HG03378 (cell line): ENCODE measurements at regions not wholly inside any gene's neighbourhood (a gene's known extent, or its start where the extent isn't known, plus 50 kb on each side); places are given as distances from the start of the nearest gene placed in this dataset.

Experiments
- ATAC-seq: cut with Tn5 transposase; IDR thresholded peaks from one replicate; pipeline ENCODE4 v1.9.1; 2021; ENCODE audit warnings: mild to moderate bottlenecking, moderate library complexity; ENCODE audit not compliant: unreplicated experiment

DNA sequence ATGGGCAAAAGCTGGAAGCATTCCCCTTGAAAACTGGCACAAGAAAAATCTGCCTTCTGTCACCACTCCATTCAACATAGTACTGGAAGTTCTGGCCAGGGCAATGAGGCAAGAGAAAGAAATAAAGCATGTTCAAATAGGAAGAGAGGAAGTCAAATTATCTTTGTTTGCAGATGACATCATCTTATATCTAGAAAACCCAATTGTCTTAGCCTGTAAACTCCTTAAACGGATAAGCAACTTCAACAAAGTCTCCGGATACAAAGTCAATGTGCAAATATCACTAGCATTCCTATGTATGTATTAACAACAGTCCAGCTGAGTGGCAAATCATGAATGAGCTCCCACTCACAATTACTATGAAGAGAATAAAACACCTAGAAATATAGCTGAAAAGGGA is 1579.3 kb downstream of the SUCLG1 start:
- no peak for ATAC-seq

DNA sequence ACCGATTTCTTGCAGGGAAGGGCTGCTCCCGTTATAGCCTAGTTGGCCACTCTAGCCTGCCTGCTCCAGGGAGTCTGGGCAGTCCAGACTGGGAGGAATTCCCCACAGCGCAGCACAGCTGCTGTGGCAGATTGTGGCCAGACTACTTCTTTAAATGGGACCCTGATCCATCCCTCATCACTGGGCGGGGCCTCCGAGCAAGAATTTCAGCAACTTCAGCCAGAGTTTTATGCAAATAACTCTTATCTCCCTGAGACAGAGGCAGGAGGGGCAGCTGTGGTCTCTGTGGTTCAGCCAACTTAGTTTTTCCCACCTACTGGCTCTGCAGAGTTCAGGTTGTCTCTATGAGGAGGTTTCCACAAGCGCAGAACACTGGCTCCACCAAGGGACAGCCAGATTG is 1583.2 kb downstream of the SUCLG1 start:
- no peak for ATAC-seq

DNA sequence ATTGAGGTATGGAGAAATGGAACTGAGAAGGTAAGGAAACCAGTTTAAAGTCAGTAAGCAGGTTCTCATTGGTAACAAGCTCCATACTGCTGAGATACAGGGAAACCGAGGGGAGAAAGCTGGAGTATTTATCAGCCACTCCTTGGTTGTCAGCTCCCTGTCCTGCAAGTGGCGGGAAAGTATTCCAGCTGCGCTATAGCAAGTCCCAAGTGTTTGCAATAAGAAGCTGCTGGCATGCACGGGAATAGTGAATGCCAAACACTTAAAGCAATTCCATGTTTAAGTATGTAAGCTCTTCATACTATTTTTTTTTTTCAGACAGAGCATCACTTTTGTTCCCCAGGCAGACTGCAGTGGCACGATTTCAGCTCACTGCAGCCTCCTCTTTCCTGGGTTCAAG is 1601.1 kb downstream of the SUCLG1 start:
- ATAC-seq = no peak

DNA sequence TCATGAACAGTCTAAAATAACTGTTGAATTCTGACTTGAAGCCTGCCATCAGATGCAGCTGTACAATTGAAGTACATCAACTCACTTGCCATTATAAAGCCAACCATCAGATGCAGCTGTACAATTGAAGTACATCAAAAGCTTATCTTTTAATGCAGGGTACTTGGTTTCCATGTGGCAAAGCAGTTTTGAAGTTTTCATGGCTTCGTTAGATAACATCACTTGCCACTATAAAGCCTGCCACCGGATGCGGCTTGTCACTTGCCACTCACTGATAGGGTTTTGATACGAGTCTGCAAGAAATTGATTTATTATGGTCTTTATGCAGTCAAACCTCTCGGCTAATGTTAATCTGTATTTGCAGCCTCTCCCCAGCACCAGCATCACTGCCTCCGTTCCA is 1605.8 kb downstream of the SUCLG1 start:
- ATAC-seq = no peak

DNA sequence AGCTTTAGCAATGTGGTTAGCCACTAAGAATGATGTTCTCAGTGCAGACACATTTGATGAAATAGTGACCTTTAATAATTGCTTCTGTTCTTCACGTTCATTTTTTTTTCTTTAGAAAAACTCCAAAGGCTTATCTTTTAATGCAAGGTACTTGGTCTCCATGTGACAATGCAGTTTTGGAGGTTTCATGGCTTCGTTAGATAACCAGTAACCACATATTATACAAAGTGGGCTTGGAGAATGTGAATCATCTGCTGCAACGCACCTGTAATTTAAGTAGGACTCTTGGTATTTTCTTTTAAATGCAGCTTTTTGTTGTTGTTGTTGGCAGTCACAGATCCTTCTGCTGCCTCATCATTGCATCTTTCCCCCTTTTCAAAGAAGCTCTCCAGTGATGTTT is 1606.3 kb downstream of the SUCLG1 start:
- no peak for ATAC-seq

DNA sequence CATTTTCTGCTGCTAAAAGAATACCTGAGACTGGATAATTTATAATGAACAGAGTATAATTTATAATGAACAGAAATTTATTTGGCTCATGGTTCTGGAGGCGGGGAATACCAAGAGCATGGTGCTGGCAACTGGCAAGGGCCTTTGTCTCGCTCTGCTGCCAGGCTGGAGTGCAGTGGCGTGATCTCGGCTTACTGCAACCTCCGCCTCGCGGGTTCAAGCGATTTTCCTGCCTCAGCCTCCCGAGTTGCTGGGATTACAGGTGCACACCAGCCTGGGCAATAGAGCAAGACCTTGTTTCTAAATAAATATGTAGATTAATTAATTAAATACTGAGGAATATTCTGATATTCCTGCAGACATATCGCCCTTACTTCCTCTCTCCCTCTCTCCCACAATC is 1610.8 kb downstream of the SUCLG1 start:
- no peak for ATAC-seq

DNA sequence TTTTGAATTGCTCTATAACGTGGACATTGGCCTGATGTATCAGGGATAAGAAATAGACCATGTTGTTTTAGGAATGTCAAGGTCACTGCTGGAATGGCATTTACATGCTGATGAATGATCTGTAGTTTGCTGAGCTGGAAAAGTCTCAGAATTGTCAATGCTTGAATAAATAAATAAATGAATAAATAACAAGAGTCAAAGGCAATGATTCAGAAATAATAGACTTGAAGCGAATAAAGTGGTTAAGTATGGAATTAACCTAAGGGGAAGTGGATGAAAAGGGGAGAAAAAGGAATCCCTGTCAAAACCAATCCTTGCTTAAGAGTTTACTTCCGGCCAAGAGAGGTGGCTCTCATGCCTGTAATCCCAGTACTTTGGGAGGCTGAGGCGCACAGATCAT is 1620.0 kb downstream of the SUCLG1 start:
- ATAC-seq = no peak

DNA sequence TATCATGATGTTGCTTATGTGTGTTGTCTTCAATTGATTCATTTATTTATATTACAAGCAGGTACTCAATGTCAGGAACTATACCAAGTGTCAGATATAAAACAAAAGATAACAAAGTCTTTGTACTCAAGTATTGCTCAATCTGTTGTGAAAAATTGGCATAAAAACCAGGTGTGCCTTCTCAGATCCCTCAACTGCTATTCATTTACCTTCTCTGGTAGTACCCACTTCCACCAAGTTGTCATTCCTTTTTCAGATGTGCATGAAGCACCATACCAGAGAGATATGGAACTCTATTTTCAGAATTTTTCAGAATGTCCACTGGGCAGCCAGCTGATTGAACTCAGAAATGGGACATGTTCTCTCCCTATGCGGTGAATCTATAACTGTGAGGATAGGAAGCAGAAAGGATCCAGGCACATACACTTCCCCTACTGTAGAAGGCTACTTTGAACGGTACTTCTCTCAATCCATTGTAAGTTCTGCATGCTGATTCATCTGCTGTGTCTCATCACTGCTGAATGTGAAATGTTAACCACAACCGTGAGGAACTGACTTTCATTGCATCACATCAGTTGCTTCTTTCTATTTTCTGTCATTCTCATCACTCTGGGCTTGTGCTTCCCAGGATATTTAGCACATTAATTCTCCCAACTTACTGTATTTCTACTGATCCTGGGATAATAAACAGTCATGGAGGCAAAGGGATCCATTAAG is 1621.3 kb downstream of the SUCLG1 start:
- ATAC-seq = no peak

DNA sequence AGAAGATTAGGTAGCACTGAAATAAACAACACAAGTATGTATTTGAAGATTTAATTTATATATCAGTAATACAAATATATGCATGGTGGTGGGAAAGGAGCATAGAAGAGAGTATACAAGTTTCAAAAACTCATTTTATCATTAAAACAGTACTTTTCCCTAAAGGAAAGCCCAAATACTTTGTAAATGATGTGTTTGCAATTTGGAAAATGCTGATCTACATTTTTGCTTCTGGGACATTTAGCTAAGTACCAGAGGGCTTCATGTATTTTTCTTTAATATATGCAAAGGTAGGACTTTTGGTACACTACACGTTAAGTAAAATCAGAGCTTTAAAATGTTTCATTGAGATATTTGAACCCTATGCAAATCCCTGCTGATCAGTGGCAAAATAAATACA is 1624.2 kb downstream of the SUCLG1 start:
- no peak for ATAC-seq

DNA sequence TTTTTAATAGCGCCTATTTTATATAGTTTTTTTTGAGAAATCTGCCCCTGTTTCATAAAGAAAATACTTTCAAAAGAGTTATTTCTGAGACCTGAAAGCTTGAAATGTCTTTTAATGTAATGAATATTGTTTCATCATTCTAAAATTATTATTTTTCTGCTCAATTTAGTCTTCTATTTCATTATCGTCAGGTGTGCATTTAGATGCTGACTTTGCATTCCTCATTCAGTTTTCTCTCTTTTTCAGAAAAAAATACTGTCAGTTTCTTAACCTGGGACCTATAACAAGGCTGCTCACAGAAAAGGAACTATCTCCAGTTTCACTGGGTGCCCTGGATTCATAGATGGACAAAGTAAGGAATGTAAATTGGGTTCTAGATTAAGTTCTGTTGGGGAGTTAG is 1631.7 kb downstream of the SUCLG1 start:
- no peak for ATAC-seq

DNA sequence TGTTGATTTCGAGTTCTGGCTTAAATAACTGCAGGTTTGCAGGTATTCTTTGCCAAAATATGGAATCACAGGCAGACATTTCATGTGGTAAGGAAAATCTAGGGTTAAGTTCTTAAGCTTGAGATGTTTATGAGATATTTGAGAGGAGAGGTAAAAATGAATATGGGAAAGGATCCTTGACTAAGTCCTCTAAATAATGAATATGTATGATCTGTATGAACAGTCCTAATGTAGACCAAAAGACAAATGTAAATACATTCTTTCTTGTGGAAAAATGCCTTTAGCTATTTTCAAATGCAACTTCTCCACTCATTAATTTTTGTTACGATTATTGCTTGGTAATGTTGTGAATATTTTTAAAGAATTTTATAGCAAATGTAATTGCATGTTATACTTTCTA is 1632.6 kb downstream of the SUCLG1 start:
- ATAC-seq = no peak

DNA sequence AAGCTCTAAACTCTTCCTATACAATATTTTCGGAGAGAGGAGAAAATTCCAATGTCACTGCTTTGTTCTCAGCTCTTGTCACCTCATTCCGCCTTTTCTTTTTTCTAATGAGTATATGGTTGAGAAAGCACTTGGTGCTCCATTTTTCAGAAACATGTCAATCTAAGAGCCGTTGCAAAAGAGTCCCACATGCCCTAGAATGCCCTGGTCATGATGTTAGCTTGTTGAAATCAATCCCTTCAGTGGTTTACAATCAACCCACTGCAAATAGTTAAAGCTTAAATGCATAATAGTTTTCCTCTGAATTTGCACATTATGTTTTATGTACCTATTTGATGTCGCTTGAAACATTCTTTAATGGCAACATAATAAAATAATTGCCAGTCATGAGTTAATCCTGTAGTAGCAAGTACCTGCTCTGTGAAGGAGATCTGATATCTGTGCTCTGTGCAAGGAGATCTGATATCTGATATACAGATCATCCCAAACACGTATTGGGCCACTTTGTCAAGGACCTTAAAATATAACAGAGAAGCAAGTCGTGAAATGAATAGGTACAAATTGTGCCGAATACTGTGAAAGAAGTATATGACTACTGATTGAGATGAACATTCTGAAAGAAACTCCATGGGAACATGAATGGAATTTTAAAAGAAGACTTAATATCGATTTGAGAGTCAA is 1633.5 kb downstream of the SUCLG1 start:
- no peak for ATAC-seq

DNA sequence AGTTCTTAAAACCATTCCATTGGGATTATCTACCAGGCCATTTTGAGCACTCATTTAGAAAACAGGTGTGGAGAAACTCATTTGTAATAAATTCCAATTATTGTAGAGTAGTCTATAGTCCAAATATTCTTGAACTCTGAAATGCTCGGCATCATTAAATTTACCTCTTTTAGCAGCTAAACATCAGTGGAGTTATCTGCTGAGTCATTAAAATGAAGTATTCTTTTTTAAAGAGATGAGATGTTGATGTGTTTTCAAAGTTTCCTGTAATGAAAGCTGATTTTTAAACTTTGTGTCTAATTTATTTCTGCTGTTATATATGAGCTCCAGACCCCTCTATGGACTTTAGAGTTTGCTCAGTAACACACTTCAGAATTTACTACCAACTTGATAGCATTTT is 1635.2 kb downstream of the SUCLG1 start:
- ATAC-seq = no peak

DNA sequence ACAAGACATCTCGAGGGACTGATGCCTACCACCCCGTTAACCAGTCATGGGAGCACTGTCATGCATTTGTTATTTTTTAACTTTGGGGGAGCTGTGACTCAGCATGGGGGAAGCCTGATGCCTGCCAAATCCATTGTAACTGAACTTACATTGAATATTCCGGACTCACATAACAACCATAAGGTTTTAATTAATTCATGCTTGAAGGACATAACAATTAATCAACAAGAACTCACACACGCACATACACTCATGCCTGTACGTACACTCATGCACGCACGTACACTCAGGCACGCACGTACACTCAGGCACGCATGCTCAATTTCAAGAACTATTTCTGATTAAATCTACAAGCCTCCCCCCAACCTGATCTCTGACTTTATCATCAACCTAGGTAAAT is 1639.1 kb downstream of the SUCLG1 start:
- no peak for ATAC-seq

DNA sequence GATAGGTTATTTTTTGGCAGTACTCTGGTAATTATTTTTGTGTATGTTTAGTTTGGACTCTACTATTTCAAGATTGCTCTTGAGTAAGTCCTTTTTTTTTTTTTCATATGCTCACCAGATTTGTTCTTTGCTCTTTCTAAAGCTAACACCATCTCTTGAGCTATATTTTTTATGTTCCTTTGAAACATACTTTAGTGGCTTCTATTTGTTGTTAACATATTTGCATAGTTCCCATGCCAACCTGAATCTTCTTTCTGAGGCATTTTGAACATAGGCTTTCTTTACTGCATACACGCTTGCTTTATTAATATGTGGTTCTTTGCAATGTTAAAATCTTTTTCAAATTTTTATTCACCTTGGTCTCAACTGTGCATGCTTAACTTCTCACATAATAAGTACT is 1644.9 kb downstream of the SUCLG1 start:
- ATAC-seq = no peak

DNA sequence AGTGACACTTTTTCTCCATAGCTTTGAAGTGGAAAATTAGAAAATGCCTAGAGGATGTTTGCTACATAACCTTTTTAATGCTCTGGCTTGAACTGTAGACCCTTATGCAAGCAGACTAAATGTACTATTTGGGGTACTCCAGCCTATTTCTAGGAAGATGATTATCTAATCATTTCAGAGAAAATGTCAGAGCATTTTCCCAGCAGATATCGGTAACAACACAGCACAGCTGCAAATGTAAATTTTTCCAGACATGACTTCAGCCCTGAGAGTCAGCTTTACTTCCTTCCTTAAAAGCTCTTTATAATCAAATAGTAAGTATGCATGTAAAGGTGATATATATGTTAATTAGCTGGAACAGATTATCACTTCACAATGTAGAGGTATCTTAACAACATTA is 1647.1 kb downstream of the SUCLG1 start:
- no peak for ATAC-seq

DNA sequence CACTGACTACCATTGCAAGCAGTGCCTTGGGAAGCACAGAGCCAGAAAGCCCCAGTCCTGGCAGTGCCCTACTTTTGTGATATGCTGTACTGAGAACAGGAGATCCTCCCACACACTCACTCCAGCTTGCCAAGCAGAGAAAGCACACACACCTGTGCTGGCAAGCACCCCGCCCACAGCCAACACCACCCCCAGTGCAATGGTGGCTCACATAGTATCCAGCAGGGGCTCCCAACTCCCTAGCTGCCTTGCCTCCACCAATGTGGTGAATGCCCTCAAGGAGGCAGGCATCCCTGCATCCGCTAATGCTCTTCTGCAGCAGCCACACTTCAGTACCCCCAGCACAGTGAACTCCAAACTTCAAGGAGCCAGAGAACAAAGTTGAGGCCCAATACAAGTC is 1655.8 kb downstream of the SUCLG1 start:
- ATAC-seq = no peak

DNA sequence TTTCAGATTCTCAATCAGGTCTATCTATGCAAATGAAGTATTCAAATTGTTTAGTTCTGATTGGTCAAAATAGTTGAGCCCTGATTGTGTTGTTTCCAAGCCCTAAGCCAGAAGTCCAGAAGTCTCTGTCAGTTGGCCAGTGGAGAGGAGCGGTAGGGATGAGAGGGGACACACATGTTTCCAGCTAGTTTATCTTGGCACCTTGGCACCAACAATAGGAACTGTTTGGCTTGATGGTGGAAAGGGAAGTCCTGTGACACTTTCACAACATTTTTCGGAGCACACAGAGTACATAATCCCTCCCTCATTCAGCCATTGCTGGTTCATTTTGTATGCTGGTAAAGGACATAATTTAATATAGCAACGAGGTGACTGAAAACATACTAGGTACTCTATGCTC is 1661.6 kb downstream of the SUCLG1 start:
- no peak for ATAC-seq

DNA sequence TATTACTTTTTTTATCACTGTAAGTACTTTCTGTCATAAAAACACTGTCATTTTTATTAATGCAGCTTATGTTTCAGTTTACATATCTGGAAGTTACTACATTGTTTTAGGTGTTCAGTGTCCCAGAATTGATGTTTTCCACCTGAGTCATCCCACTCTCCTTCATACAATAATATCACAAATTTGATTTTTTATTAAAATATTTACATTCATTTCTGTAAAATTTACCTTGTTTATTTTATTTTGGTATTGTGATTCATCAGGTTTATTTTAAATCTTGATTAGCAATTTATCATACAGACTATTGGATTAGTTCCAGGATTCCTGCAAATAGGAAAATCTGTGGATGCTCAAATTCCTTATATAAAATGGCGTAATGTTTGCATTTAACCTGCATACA is 1662.9 kb downstream of the SUCLG1 start:
- ATAC-seq = no peak

DNA sequence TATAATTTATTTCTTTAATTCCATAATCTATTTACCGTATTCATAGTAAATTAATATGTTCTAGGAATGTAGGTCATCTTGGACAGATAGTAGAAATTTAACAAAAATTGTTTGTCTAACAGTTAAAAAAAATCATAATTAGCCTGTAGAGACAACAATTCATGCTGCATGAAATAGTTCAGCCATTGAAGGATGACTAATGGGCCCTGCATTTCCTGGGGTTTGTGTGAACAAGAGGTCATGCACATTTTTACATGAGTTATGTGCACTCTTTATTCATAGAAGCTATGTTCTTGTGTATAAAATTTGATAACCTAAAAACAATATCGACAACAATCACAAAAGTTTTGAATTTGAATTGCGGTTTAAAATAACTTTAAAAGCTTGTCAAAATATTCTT is 1663.6 kb downstream of the SUCLG1 start:
- ATAC-seq = no peak

DNA sequence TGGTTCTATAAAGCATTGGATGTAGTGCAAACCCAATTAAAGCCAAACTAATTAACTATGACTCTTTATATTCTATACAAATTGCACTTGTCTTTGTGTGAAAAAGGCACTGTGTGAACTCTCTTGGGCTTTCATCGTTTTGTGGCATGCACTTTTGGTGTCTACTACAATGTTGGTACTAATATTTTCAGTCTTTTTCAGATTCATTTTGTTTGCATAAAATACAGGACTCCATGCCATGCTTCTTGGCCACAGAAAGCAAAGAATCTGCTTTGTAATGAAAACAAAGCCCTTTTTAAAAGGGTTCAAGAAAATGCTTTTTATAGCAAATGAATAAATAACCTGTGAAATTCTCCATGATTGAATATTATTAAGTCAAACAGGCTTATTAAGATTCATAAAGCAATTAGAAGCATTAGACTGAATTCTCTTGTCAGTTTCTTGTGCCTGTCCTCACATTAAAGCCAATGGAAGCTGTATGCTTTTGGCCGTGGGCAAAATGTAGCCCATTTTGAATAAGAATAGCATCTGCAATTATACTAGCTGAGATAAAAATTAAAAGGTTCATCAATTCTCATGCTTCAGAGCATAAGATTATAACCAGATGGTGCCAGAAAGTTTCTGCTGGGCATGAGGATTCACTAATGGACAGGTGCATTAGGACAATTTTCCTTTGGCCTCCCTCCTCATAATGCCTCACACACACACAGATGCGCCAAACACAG is 1665.2 kb downstream of the SUCLG1 start:
- no peak for ATAC-seq

DNA sequence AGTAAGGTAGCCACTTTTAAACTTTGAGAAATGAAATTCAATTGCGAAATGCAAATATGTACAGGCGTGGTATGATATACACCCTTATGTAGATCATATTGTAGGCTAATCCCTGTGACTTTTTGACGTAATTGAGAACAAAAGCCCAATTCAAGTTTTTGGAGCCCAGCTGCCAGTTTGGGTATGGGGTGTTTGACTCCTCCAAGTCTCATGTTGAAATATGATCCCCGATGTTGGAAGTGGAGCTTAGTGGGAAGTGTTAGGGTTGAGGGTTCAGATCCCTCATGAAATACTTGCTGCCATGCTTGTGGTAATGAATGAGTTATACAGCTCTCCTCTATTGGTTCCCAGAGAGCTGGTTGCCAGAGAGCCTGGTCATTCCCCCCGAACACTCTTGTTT is 1666.8 kb downstream of the SUCLG1 start:
- ATAC-seq = no peak
